ENCODE measurements at regions not wholly inside any gene's neighbourhood (a gene's known extent, or its start where the extent isn't known, plus 50 kb on each side); places are given as distances from the start of the nearest gene placed in this dataset.

DNA sequence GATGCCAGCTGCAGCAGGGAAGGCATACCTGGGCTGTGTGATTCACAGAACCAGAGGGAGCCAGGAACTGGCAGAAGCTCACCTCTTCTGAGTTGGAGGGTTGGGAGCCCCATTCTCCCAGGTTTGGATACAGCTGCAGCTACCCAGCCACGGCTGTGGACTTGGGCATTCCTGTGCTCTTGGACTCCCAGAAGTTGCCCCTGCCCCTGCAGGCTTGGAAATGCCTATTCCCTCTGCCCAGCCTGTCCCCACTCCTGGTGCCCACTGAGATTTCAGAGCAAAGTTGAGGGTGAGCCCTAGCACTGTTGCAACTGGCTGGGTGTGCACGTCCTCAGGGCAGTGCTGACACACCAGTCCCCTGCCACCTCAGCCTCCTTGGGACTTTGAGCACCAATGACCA, 489.7 kb downstream of the SLCO4C1 start:
- DNase-seq (ENCODE audit: low read depth), result no peak
- H3K4me3 ChIP-seq (ENCODE audit: low read depth, low read length), result no peak overlapping the region
- TF ChIP-seq, protein P1, sequence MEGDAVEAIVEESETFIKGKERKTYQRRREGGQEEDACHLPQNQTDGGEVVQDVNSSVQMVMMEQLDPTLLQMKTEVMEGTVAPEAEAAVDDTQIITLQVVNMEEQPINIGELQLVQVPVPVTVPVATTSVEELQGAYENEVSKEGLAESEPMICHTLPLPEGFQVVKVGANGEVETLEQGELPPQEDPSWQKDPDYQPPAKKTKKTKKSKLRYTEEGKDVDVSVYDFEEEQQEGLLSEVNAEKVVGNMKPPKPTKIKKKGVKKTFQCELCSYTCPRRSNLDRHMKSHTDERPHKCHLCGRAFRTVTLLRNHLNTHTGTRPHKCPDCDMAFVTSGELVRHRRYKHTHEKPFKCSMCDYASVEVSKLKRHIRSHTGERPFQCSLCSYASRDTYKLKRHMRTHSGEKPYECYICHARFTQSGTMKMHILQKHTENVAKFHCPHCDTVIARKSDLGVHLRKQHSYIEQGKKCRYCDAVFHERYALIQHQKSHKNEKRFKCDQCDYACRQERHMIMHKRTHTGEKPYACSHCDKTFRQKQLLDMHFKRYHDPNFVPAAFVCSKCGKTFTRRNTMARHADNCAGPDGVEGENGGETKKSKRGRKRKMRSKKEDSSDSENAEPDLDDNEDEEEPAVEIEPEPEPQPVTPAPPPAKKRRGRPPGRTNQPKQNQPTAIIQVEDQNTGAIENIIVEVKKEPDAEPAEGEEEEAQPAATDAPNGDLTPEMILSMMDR (IDR thresholded peaks at IDR 0.05; ENCODE audit: control insufficient read depth, extremely low read depth, insufficient read depth), result no peak

DNA sequence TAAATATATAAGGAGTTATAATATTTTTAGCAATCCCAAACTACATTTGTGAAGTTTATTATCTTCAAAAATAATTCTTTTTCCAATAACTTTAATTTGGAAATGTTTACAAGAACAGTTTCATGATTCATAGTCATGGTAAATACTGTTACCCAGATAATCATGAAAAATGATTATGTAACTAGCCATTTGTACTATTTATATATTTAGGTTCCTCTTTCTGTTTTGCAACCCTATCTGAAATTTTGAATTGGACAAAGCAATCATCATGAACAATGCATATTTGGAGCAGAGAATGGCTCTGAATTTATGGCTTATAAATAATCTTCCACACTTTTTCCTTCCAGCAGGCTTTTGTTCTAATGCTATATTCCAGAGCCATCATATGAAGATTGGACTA, 499.7 kb downstream of the SLCO4C1 start:
- no peak for DNase-seq (ENCODE audit: low read depth)
- no peak overlapping the region for H3K4me3 ChIP-seq (ENCODE audit: low read depth, low read length)
- TF ChIP-seq, protein P1 (IDR thresholded peaks at IDR 0.05; ENCODE audit: control insufficient read depth, extremely low read depth, insufficient read depth), result no peak

DNA sequence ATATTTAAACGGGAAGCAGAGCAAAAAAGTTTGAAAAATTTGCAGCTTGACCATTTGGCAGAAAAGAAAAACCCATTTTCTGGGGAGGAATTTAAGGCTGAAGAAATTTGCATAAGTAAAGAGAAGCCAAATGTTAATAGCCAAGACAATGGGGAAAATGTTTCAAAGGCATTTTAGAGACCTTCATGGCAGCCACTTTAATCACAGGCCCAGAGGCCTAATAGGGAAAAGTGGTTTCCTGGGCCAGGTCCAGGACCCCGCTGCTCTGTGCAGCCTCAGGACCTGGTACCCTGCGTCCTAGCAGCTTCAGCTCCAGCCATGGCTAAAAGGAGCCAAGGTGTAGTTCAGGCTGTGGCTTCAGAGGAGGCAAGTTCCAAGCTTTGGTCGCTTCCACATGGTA, 507.3 kb downstream of the SLCO4C1 start:
- no peak overlapping the region for H3K4me3 ChIP-seq (ENCODE audit: low read depth, low read length)
- no peak for DNase-seq (ENCODE audit: low read depth)
- TF ChIP-seq, protein P1 (IDR thresholded peaks at IDR 0.05; ENCODE audit: control insufficient read depth, extremely low read depth, insufficient read depth), result no peak

DNA sequence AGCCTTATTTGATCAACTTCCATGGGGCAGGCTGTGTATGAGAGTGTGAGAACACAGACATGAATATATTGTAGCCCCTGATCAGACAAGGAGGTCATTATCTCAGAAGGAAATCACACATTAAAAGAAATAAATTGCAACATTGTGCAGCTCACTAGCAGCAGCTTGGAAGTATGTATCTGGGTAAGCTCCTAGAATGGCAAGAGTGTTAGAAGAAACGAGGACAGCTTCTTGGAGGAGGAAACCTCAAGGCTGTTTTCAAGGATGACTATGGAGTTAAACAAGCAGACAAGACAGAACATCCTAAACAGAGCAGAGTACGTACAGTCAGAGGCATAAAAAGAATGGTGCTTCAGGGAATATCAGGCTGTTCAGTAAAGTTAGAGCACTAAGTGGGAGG, 511.0 kb downstream of the SLCO4C1 start:
- no peak for DNase-seq (ENCODE audit: low read depth)
- no peak overlapping the region for H3K4me3 ChIP-seq (ENCODE audit: low read depth, low read length)
- TF ChIP-seq, protein P1 (IDR thresholded peaks at IDR 0.05; ENCODE audit: control insufficient read depth, extremely low read depth, insufficient read depth), result no peak

DNA sequence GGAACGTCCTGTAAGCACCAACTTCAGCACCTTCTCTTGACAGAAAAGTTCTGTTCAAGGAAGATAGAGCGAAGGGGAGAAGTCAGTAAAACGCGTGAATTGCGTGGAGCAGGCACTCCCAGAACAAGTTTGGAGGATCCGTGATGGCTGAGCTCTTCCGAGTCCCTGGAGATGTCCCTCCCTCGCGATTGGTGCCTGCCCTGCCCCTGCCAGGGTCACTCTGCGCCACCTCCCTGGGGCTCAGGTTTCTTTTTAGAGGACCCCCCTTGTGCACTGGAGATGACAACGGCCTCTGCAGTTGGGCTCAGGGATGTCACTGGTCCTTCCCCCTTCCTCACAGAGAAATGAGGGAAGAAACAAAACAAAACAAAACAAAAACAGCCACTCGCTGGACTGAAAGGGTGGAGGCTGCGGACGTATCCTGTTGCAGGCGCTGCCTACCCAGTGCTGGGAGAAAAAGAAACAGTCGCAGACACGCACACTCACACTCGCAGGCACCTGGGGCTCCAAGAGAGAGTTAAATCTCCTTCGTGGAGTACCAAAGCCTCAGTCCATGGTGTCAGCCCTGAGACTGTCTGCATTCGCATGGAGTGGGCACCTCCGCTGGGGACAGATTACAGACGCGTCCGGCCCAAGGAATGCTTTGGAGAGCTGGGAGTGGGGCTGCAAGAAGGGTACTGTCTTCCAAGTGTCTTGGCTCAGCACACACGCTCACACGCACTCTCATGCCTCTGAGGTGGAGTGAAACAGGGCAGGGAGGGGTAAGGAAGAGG, 512.7 kb downstream of the SLCO4C1 start:
- DNase-seq (ENCODE audit: low read depth), result no peak
- H3K4me3 ChIP-seq (ENCODE audit: low read depth, low read length), result peak overlapping the region; percentile 17
- TF ChIP-seq, protein P1 (IDR thresholded peaks at IDR 0.05; ENCODE audit: control insufficient read depth, extremely low read depth, insufficient read depth), result no peak

DNA sequence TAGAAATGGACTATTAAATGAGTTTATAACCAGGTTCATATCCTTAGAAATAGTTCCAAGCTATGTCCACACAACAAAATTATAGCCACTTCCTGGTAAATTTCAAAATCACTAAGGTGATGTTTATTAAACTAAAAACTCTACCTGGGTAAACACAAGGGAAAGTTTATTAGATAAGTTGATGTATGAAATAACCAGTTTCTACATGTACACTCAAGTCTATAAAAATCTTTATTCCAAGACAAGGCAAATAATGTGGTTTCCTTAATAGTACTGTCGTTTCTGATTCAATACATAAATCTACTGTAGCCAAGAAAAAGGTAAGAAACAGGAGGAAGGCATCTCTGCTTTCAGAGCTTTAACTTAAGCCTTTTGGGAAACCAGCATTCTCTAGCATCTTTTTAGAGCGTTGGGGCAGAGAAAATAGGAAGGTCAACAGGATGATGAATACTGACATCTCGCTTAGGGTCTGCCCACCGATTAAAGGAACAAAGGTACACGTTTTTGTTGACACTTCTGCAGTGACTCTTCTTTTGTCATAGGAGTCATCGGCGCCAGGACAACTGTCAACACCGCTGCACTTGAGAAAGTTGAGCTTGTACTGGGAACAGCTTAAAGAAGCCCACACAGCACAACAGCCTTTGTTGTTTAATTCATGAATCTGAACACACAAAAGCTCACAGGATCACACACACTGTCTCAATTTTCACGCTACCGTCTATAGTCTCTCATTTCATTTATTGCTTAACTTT, 513.6 kb downstream of the SLCO4C1 start:
- peak; percentile 89 for DNase-seq (ENCODE audit: low read depth)
- H3K4me3 ChIP-seq (ENCODE audit: low read depth, low read length), result peak overlapping the region; percentile 17
- TF ChIP-seq, protein P1 (IDR thresholded peaks at IDR 0.05; ENCODE audit: control insufficient read depth, extremely low read depth, insufficient read depth), result no peak
